ENCODE measurements at regions not wholly inside any gene's neighbourhood (a gene's known extent, or its start where the extent isn't known, plus 50 kb on each side); places are given as distances from the start of the nearest gene placed in this dataset.
A peak's percentile ranks its signal among the peaks of the same experiment; 100 is the strongest.

DNA sequence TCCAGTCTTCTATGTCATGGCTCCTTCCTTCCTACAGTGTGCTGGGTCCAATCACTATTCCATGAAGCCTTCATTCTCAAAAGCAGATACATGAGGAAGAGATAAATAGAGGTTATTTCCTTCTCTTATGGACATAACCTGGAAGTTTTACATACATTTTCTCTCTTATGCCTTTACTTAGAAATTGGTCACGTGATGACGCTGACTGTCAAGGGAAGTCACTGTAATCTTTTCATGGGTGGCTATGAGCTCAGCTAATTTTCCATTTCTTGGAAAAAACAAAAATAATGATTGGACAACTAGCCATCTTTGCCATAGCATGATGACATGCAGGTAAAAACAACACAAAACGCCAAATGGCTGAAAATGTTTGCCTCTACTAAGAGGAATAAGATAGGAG lies 151.6 kb upstream of the PRSS16 start:
- Histone ChIP-seq H3K9me3 (no peaks in the 10 kb centered on the region), H3K36me3 (no peaks in the 10 kb centered on the region), H3K4me3 (no peak overlapping the region), H3K4me1 (peaks cover 4% of the 10 kb centered on the region), H3K27ac (no peak overlapping the region), H3K27me3 (no peaks in the 10 kb centered on the region)
- intact Hi-C loops (cut with DNase I): no loop called here
- DNase-seq (ENCODE audit: extremely low spot score in 2 of 2): no peak
- TF ChIP-seq POLR2AphosphoS5 (IDR thresholded peaks at IDR 0.05; ENCODE audit: insufficient read depth in 1 of 2, low read depth in 1 of 2): no peak
- TF ChIP-seq POLR2A (IDR thresholded peaks at IDR 0.05): no peak
- TF ChIP-seq, protein P1, sequence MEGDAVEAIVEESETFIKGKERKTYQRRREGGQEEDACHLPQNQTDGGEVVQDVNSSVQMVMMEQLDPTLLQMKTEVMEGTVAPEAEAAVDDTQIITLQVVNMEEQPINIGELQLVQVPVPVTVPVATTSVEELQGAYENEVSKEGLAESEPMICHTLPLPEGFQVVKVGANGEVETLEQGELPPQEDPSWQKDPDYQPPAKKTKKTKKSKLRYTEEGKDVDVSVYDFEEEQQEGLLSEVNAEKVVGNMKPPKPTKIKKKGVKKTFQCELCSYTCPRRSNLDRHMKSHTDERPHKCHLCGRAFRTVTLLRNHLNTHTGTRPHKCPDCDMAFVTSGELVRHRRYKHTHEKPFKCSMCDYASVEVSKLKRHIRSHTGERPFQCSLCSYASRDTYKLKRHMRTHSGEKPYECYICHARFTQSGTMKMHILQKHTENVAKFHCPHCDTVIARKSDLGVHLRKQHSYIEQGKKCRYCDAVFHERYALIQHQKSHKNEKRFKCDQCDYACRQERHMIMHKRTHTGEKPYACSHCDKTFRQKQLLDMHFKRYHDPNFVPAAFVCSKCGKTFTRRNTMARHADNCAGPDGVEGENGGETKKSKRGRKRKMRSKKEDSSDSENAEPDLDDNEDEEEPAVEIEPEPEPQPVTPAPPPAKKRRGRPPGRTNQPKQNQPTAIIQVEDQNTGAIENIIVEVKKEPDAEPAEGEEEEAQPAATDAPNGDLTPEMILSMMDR (IDR thresholded peaks at IDR 0.05): no peak

DNA sequence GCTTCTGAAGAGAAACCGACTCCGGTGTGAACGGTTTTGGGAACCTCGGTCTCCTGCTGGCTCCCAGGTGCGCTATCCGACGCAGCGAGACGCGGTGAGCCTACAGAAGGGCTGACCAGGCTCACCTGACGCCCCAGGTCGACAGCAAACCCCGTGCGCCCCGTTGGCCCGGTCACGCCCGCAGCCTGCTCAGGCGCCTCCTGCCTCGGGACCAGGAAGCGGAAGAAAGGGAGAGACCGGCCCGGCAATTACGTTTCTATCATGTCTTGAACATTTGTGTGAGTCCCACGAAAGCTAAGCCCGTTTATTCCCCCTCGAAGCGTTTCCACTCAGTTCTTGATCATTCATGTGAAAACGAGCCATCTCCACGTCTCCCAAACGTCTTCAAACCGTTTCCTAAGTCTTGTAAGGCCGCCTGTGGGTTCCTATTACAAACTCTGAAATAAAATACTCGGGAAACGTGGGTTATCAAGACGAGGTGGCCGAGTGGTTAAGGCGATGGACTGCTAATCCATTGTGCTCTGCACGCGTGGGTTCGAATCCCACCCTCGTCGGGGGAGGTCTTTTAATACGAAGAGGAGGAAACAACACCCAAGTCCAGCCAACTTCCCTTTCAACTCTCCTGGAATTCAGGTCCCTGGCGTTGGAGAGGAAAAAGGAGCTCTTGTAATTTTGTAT lies 150.5 kb upstream of the PRSS16 start:
- intact Hi-C loops (cut with DNase I): no loop called here
- H3K4me1 ChIP-seq: peaks cover 1% of the 10 kb centered on the region
- H3K9me3 ChIP-seq: no peaks in the 10 kb centered on the region
- no peaks in the 10 kb centered on the region for H3K36me3 ChIP-seq
- TF ChIP-seq POLR2AphosphoS5 (IDR thresholded peaks at IDR 0.05; ENCODE audit: insufficient read depth in 1 of 2, low read depth in 1 of 2) (no peak), POLR2A (IDR thresholded peaks at IDR 0.05) (no peak)
- TF ChIP-seq, protein P1 (IDR thresholded peaks at IDR 0.05): no peak
- DNase-seq (ENCODE audit: extremely low spot score in 2 of 2): no peak
- H3K27ac ChIP-seq: no peak overlapping the region
- peak overlapping the region; percentile 32 to 33 for H3K4me3 ChIP-seq
- H3K27me3 ChIP-seq: no peaks in the 10 kb centered on the region

DNA sequence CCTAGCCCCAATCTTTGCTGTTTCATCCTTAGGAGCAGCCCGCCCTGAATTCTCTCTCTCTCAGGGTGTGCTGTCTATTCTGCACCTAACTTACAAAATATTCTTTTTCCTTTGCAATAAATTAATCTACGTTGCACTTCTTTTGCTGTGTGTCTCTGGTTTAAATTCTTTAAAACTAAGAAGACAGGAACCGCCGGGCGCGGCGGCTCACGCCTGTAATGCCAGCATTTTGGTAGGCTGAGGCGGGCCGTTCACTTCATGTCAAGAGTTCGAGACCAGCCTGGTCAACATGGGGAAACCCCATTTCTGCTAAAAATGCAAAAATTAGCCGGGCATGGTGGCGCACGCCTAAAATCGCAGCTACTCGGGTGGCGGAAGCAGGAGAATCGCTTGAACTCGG lies 148.5 kb upstream of the PRSS16 start:
- H3K27me3 ChIP-seq: no peaks in the 10 kb centered on the region
- H3K4me3 ChIP-seq: no peak overlapping the region
- intact Hi-C loops (cut with DNase I): no loop called here
- TF ChIP-seq, protein P1 (IDR thresholded peaks at IDR 0.05): no peak
- TF ChIP-seq POLR2AphosphoS5 (IDR thresholded peaks at IDR 0.05; ENCODE audit: insufficient read depth in 1 of 2, low read depth in 1 of 2) (no peak), POLR2A (IDR thresholded peaks at IDR 0.05) (no peak)
- no peaks in the 10 kb centered on the region for H3K9me3 ChIP-seq
- no peaks in the 10 kb centered on the region for H3K4me1 ChIP-seq
- H3K36me3 ChIP-seq: no peaks in the 10 kb centered on the region
- H3K27ac ChIP-seq: no peak overlapping the region
- DNase-seq (ENCODE audit: extremely low spot score in 2 of 2): no peak

DNA sequence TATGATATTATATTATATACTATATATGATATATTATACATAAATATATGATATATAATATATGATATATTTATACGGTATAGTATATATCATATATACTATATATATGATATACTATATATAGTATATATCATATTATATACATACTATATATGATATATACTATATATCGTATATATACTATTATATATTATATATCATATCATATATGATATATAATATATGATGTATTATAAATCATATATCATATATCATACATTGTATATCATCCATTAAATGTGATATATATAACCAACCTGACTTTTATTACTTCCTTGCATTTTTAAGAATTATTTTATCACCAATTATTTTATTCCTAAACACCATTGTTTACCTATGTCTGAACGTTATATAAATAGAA lies 146.6 kb upstream of the PRSS16 start:
- Histone ChIP-seq H3K27ac (no peak overlapping the region), H3K27me3 (no peaks in the 10 kb centered on the region), H3K4me3 (no peak overlapping the region), H3K4me1 (no peaks in the 10 kb centered on the region), H3K9me3 (no peaks in the 10 kb centered on the region), H3K36me3 (no peaks in the 10 kb centered on the region)
- no peak for DNase-seq (ENCODE audit: extremely low spot score in 2 of 2)
- TF ChIP-seq POLR2AphosphoS5 (IDR thresholded peaks at IDR 0.05; ENCODE audit: insufficient read depth in 1 of 2, low read depth in 1 of 2) (no peak), POLR2A (IDR thresholded peaks at IDR 0.05) (no peak)
- TF ChIP-seq, protein P1 (IDR thresholded peaks at IDR 0.05): no peak
- intact Hi-C loops (cut with DNase I): no loop called here

DNA sequence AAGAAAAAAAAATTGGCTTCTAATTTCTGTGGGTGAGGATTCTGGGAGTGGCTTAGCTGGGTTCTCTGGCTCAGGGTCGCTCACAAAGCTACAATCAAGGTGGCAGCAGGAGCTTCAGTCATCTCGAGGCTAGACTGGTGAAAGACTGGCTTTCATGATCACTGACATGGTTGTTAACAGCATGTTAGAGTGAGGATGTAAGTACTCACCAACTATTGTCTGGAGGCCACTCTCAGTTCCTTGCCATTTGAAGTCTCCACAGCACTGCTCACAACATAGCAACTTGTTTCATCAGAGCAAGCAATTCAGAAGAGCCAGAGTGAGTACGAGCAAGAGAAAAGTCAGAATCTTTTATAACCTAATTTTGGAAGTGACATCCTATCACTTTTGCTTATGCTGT lies 145.7 kb upstream of the PRSS16 start:
- TF ChIP-seq, protein P1 (IDR thresholded peaks at IDR 0.05): no peak
- TF ChIP-seq POLR2A (IDR thresholded peaks at IDR 0.05) (no peak), POLR2AphosphoS5 (IDR thresholded peaks at IDR 0.05; ENCODE audit: insufficient read depth in 1 of 2, low read depth in 1 of 2) (no peak)
- H3K4me1 ChIP-seq: no peaks in the 10 kb centered on the region
- no peak for DNase-seq (ENCODE audit: extremely low spot score in 2 of 2)
- H3K36me3 ChIP-seq: no peaks in the 10 kb centered on the region
- H3K9me3 ChIP-seq: no peaks in the 10 kb centered on the region
- intact Hi-C loops (cut with DNase I): no loop called here
- no peak overlapping the region for H3K27ac ChIP-seq
- no peak overlapping the region for H3K4me3 ChIP-seq
- H3K27me3 ChIP-seq: no peaks in the 10 kb centered on the region
